CD4-positive, alpha-beta T cell (primary cell): ENCODE measurements at regions not wholly inside any gene's neighbourhood (a gene's known extent, or its start where the extent isn't known, plus 50 kb on each side); places are given as distances from the start of the nearest gene placed in this dataset.

ENCODE experiments used
- ATAC-seq: fragments of 200-7000 bp; cut with Tn5 transposase; one replicate; pipeline ENCODE4 v1.10.0; 2022; ENCODE audit warnings: mild to moderate bottlenecking; ENCODE audit not compliant: poor library complexity
- CTCF ChIA-PET: fragments of 350-600 bp; sonication (Branson Sonifier 250); formaldehyde crosslinking; loops from one replicate; lab custom pipeline; 2021; ENCODE audit warnings: antibody characterized with exemption, inconsistent platforms; lab: Charles Lee
- POLR2A ChIA-PET: fragments of 350-600 bp; sonication (Branson Sonifier 250); formaldehyde crosslinking; loops from one replicate; lab custom pipeline; 2021; ENCODE audit warnings: antibody characterized with exemption, inconsistent platforms; lab: Charles Lee
- DNase-seq, 14 experiments: peaks; one replicate each; pipeline ENCODE4 v3.0.0-alpha.2; 2013 to 2020; ENCODE audit warnings: mixed read lengths in 2 of 14
- H3K27ac ChIP-seq, 2 donors: one replicate each; pipeline versions ENCODE4 v1.5.1 to v1.7.0; 2013; ENCODE audit warnings: low read length in 2 of 2, low read depth in 1 of 2, mild to moderate bottlenecking in 1 of 2
- H3K27me3 ChIP-seq, 2 experiments: 1 replicate in 1 of 2; 2 replicates in 1 of 2; pipeline versions ENCODE4 v1.6.1 to v1.7.0; 2013; ENCODE audit warnings: low read length in 2 of 2, control low read depth in 1 of 2, mild to moderate bottlenecking in 1 of 2, moderate library complexity in 1 of 2; ENCODE audit not compliant: insufficient read depth in 2 of 2, control insufficient read depth in 1 of 2
- H3K36me3 ChIP-seq: one replicate; pipeline ENCODE4 v1.6.1; 2013; ENCODE audit warnings: low read length, control low read depth; ENCODE audit not compliant: insufficient read depth
- H3K4me1 ChIP-seq: one replicate; pipeline ENCODE4 v1.6.1; 2013; ENCODE audit warnings: low read length, control low read depth; ENCODE audit not compliant: insufficient read depth
- H3K4me3 ChIP-seq: one replicate; pipeline ENCODE4 v1.5.1; 2013; ENCODE audit warnings: mild to moderate bottlenecking, low read length, moderate library complexity
- H3K9me3 ChIP-seq, 2 experiments: 1 replicate in 1 of 2; 2 replicates in 1 of 2; pipeline versions ENCODE4 v1.6.1 to v1.7.0; 2013; ENCODE audit warnings: low read length in 2 of 2, mild to moderate bottlenecking in 2 of 2, control low read depth in 1 of 2, moderate library complexity in 1 of 2; ENCODE audit not compliant: control insufficient read depth in 1 of 2, insufficient read depth in 1 of 2
- H3K27ac Mint-ChIP-seq: one replicate; pipeline ENCODE4 v1.8.0; 2020; ENCODE audit warnings: mixed read lengths
- H3K27me3 Mint-ChIP-seq: one replicate; pipeline ENCODE4 v1.8.0; 2021; ENCODE audit warnings: mixed read lengths
- H3K36me3 Mint-ChIP-seq: one replicate; pipeline ENCODE4 v1.8.0; 2021; ENCODE audit warnings: low read depth, mixed read lengths
- H3K4me1 Mint-ChIP-seq: one replicate; pipeline ENCODE4 v1.8.0; 2021; ENCODE audit warnings: low read depth, mixed read lengths
- H3K4me3 Mint-ChIP-seq: one replicate; pipeline ENCODE4 v1.8.0; 2020; ENCODE audit warnings: mild to moderate bottlenecking, mixed read lengths
- H3K9me3 Mint-ChIP-seq: one replicate; pipeline ENCODE4 v1.8.0; 2020; ENCODE audit warnings: mixed read lengths
- CTCF ChIP-seq: fragments of 200-600 bp; IDR thresholded peaks from one replicate; pipeline ENCODE4 v1.8.0; 2022; ENCODE audit warnings: antibody characterized with exemption, mild to moderate bottlenecking
- intact Hi-C, 2 experiments: fragments of 100-400 bp; cut with DNase I in 1 of 2; cut with micrococcal nuclease in 1 of 2; formaldehyde crosslinking; loops; one replicate each; pipeline versions ENCODE4 v1.15.1 to v1.9.0; 2023 to 2025; cut with DNase I, micrococcal nuclease

DNA sequence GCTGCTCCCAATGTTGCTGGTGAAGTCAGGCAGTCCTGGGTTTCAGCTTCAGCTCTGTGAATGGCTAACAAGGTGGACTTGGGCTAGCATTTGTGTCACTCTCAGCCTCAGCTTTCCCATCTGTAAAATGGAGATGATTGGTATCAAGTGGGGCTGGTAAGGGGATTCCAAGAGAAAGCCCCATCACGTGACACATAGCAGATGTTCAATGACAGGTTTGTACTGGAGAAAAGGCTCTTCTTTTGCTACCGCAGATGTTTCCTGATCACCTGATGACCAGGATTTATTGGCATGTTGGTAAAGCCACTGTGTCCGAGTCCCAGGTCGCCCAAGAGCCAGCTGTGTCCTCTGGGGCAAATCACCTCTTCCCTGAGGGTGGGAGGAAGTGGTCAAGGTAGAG, 335.0 kb downstream of the MATN1 start:
- Histone ChIP-seq H3K4me3 (no peak overlapping the region), H3K4me1 (no peaks in the 10 kb centered on the region), H3K36me3 (no peaks in the 10 kb centered on the region), H3K9me3 (no peaks in the 10 kb centered on the region), H3K27ac (no peak overlapping the region), H3K27me3 (peaks cover 6 to 11% of the 10 kb centered on the region in 2 experiments)
- no peak overlapping the region for H3K27ac Mint-ChIP-seq
- TF ChIP-seq CTCF = no peak
- no peak for DNase-seq
- ATAC-seq = no peak
- H3K27me3 Mint-ChIP-seq = peaks cover 59% of the 10 kb centered on the region
- no peaks in the 10 kb centered on the region for H3K9me3 Mint-ChIP-seq
- no peak overlapping the region for H3K4me3 Mint-ChIP-seq
- ChIA-PET CTCF (no interaction called here), POLR2A (no interaction called here)
- H3K36me3 Mint-ChIP-seq = no peaks in the 10 kb centered on the region
- intact Hi-C loops = loop anchor here in 1 of 2 experiments (10.0 kb wide), 1 partner anchor 316 kb away; no protein-coding TSS in a partner anchor
- no peaks in the 10 kb centered on the region for H3K4me1 Mint-ChIP-seq

DNA sequence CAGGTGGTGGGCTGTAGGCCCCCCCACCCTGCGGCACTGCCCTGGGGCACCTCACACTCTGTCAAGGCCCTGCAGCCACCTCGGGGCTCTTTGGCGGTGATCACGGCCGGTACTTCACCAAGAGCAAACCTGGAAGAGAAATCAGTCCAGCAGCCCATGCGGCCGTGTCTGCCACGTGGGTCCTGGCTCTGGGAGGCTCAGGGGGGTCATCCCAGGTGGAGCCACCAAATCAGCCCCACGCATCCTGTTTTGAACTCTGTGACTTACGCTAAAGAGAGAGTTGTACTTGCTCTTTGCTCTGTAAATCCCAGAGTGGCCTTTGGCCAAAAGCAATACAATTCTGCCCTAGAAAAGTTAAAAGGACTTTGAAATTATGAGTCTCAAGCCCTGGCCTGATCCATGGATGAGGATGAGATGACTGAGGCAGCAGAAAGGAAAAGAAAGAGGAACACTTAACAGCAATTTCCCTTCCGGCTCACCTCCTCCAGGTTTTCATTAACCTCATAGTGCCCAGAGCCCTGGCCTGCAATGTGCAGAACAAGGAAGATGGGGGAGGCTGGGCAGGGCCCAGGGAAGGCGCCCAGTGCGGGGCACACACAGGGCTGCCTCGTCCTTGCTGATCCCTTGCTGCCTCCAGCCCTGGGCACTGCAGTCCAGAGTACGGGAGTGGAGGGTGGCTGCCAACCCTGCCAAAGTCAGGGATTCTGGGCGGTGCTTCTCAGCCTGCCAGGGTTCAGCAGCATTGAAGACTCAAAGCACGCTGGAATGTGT, 337.0 kb downstream of the MATN1 start:
- peaks cover 55% of the 10 kb centered on the region for H3K27me3 Mint-ChIP-seq
- peak in 1 of 14 experiments; percentile 29 for DNase-seq
- H3K9me3 Mint-ChIP-seq = no peaks in the 10 kb centered on the region
- H3K4me3 ChIP-seq = no peak overlapping the region
- no peak overlapping the region for H3K27ac ChIP-seq
- H3K36me3 ChIP-seq = no peaks in the 10 kb centered on the region
- no peak for ATAC-seq
- H3K27me3 ChIP-seq = peaks cover 6 to 11% of the 10 kb centered on the region in 2 experiments
- no peak overlapping the region for H3K4me3 Mint-ChIP-seq
- no peak overlapping the region for H3K27ac Mint-ChIP-seq
- no peaks in the 10 kb centered on the region for H3K9me3 ChIP-seq
- intact Hi-C loops = loop anchor here in 1 of 2 experiments (10.0 kb wide), 1 partner anchor 318 kb away; no protein-coding TSS in a partner anchor
- no peak for TF ChIP-seq CTCF
- H3K4me1 Mint-ChIP-seq = no peaks in the 10 kb centered on the region
- no peaks in the 10 kb centered on the region for H3K36me3 Mint-ChIP-seq
- ChIA-PET CTCF (no interaction called here), POLR2A (no interaction called here)
- H3K4me1 ChIP-seq = no peaks in the 10 kb centered on the region

DNA sequence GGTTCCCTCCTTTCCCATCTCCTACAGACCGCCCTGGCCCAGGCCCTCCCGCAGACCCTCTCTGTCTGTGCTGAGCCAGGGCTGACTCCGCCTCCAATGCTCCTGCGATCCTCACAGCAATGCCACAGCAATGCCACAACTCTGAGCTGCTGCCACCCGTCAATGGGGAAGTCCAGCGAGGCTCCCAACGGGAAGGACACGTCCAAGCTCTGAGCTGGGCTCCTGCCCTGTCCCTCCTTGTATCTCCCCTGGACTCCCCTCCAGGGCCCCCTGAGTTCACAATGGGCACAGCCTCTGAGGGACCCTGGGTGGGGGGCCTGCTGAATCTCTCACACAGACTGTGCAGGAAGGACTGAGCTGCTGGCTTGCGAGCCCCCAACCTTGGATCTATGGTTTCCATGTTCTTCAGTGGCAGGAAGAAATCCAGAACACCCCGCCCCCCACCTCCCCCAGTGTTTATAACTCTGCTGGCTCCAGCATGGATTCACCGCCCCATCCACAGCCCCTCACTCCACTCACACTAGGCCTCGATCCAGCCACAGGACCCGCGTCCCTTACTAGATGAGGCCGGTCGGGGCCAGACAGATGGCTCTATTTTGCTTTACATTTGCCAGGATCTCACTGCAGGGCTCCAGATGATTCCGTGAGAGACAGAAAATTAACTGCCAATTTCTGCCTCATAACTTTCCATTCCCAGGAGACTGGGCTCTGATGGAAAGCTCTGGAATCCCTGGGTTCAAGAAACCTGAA, 338.0 kb downstream of the MATN1 start:
- intact Hi-C loops = loop anchor here in 1 of 2 experiments (10.0 kb wide), 1 partner anchor 319 kb away; no protein-coding TSS in a partner anchor
- no peak overlapping the region for H3K4me3 ChIP-seq
- no peak for DNase-seq

More for the DNA sequence above, 338.0 kb downstream of the MATN1 start:
- no peaks in the 10 kb centered on the region for H3K36me3 ChIP-seq
- H3K9me3 Mint-ChIP-seq = no peaks in the 10 kb centered on the region
- POLR2A ChIA-PET = no interaction called here
- H3K4me3 Mint-ChIP-seq = no peak overlapping the region
- H3K27ac Mint-ChIP-seq = no peak overlapping the region
- H3K27ac ChIP-seq = no peak overlapping the region
- no peaks in the 10 kb centered on the region for H3K4me1 Mint-ChIP-seq
- H3K27me3 Mint-ChIP-seq = peaks cover 48% of the 10 kb centered on the region
- no peaks in the 10 kb centered on the region for H3K9me3 ChIP-seq
- CTCF ChIA-PET = no interaction called here
- H3K27me3 ChIP-seq = peaks cover 6 to 12% of the 10 kb centered on the region in 2 experiments
- peaks cover under 1% of the 10 kb centered on the region for H3K4me1 ChIP-seq
- H3K36me3 Mint-ChIP-seq = no peaks in the 10 kb centered on the region
- no peak for TF ChIP-seq CTCF
- ATAC-seq = no peak
